Dendritic cell treated with granulocyte-macrophage colony-stimulating factor and Interleukin-4, amounts not matched to agents 40 ng/mL and 50 ng/mL, for 4 days (primary cell): ENCODE measurements at regions not wholly inside any gene's neighbourhood (a gene's known extent, or its start where the extent isn't known, plus 50 kb on each side); places are given as distances from the start of the nearest gene placed in this dataset.

Source experiments
- H3K27ac Mint-ChIP-seq: one replicate; pipeline ENCODE4 v1.8.0; 2022; ENCODE audit warnings: mild to moderate bottlenecking, mixed read lengths
- H3K27me3 Mint-ChIP-seq: one replicate; pipeline ENCODE4 v1.8.0; 2022; ENCODE audit warnings: mild to moderate bottlenecking, mixed read lengths
- H3K36me3 Mint-ChIP-seq: one replicate; pipeline ENCODE4 v1.8.0; 2022; ENCODE audit warnings: low read depth, mixed read lengths
- H3K4me1 Mint-ChIP-seq: one replicate; pipeline ENCODE4 v1.8.0; 2022; ENCODE audit warnings: low read depth, mixed read lengths
- H3K4me3 Mint-ChIP-seq: one replicate; pipeline ENCODE4 v1.8.0; 2022; ENCODE audit warnings: mild to moderate bottlenecking, moderate library complexity, mixed read lengths
- H3K9me3 Mint-ChIP-seq: one replicate; pipeline ENCODE4 v1.8.0; 2022; ENCODE audit warnings: mixed read lengths
- intact Hi-C: fragments of 100-400 bp; cut with micrococcal nuclease; formaldehyde crosslinking; loops from one replicate; pipeline ENCODE4 v1.15.0; 2022

GRCh38 chr17:77859035-77859810 is 99.3 kb upstream of the TNRC6C start:
- Mint-ChIP-seq H3K4me1 (peaks cover 31% of the 10 kb centered on the region), H3K9me3 (no peaks in the 10 kb centered on the region), H3K4me3 (no peak overlapping the region), H3K27ac (no peak overlapping the region), H3K27me3 (peaks cover 82% of the 10 kb centered on the region), H3K36me3 (no peaks in the 10 kb centered on the region)
- intact Hi-C loops: no loop called here

- intact Hi-C loops: no loop called here
- peaks cover 82% of the 10 kb centered on the region for H3K27me3 Mint-ChIP-seq
- H3K9me3 Mint-ChIP-seq: no peaks in the 10 kb centered on the region
- no peak overlapping the region for H3K27ac Mint-ChIP-seq
- H3K4me3 Mint-ChIP-seq: no peak overlapping the region
- peaks cover 38% of the 10 kb centered on the region for H3K4me1 Mint-ChIP-seq
- H3K36me3 Mint-ChIP-seq: no peaks in the 10 kb centered on the region
Measured at GRCh38 chr17:77861133-77861695, 97.3 kb upstream of the TNRC6C start.

DNA sequence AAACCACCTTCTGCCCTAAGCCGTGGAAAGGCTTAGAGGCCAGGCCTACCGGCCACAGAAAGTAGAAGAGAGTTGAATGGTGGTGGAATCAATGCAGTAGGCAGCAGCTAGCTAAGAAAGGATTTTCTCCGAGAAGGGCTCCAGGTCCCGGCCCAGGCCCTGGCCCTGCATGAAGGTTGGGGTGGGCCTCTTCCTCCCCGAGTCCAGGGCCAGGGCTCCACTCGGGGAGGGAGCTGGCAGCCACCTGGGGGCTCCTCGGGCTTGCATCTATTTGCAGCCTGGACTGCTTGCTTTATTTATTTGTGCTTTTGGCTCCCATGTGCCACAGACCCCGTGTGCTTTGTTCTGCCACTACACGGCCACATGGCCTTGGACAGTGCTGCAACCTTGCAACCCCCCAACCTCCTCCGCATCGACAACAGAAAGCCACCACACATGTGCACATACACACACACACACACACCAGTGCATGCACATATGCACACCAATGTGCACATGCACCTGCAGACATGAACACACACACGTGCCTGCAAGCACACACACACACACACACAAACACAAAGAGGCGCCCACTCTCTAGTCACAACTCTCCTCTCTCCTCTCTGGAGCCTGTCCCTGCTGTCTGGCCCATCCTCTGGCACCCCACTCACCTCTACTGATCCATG is 96.4 kb upstream of the TNRC6C start:
- no peaks in the 10 kb centered on the region for H3K36me3 Mint-ChIP-seq
- no peak overlapping the region for H3K27ac Mint-ChIP-seq
- no peak overlapping the region for H3K4me3 Mint-ChIP-seq
- peaks cover 40% of the 10 kb centered on the region for H3K4me1 Mint-ChIP-seq
- intact Hi-C loops: no loop called here
- peaks cover 75% of the 10 kb centered on the region for H3K27me3 Mint-ChIP-seq
- H3K9me3 Mint-ChIP-seq: no peaks in the 10 kb centered on the region

- Mint-ChIP-seq H3K36me3 (no peaks in the 10 kb centered on the region), H3K9me3 (no peaks in the 10 kb centered on the region), H3K4me3 (no peak overlapping the region), H3K27ac (peak overlapping the region; percentile 64), H3K4me1 (peaks cover 51% of the 10 kb centered on the region), H3K27me3 (peaks cover 73% of the 10 kb centered on the region)
- intact Hi-C loops: no loop called here
Measured at GRCh38 chr17:77862890-77863813, 95.4 kb upstream of the TNRC6C start.

DNA sequence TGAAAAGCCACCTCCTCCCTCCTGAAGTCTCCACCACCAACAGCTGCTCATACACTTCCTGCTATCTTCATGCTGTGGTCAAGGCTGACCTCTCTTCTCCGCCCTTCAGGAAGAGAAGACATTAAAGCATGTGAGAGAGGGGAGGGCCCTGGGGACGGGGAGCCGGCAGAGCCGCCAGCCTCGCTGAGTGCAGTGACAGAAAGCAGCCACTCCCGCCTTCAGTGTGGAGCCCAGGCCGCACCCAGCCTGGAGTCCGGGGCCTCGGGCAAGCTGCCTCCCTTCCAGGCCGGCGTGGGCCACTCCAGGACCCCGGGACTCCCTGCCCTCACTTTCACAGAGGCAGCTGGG is 94.7 kb upstream of the TNRC6C start:
- H3K4me1 Mint-ChIP-seq: peaks cover 57% of the 10 kb centered on the region
- H3K27ac Mint-ChIP-seq: peak overlapping the region; percentile 64
- no peaks in the 10 kb centered on the region for H3K36me3 Mint-ChIP-seq
- intact Hi-C loops: no loop called here
- no peaks in the 10 kb centered on the region for H3K9me3 Mint-ChIP-seq
- H3K27me3 Mint-ChIP-seq: peaks cover 71% of the 10 kb centered on the region
- no peak overlapping the region for H3K4me3 Mint-ChIP-seq

DNA sequence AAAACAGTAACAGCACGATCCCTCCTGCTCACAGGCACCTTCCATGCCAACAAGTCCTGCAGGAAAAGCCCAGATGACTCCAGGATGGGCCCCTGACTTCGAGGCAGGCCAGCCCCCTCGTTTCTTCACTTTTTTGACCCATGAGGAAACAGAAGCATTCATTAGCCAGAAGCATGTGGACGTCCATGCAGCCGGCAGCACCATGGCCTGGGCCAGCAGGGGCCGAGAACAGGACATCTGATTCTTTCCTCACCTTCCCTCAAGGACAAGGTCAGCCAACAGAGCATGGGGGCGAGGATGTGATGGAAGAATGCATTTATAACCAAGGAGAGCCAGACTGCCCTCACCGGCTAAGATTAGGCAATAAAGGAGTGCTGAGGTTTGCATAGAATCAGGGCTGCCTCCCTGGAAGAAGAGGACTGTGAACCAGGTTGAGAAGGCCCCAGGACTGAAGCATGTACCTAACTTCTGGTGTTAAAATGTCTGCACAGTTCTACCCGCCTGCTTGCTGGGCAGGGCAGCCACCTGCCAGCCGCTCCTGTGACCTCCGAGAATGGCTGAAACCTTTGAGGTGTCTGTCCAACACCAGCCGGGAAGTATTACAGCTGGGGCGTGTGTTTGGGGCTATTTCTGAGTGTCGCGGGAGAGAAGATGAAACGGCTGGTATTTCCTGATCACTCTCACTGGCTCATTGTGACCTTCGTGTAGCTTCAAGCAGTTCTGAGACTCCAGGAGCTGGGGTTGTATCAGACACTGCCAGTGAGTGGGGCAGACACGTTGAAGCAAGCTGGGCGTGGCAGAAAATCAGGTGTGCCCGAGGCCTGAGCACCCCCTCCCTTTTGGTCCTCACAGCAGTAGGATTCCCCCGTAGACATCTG is 94.0 kb upstream of the TNRC6C start:
- peak overlapping the region; percentile 64 for H3K27ac Mint-ChIP-seq
- intact Hi-C loops: loop anchor here (5.0 kb wide), 1 partner anchor 93 kb away; the partner anchor contains the start of gene TNRC6C
- no peaks in the 10 kb centered on the region for H3K9me3 Mint-ChIP-seq
- peaks cover 71% of the 10 kb centered on the region for H3K27me3 Mint-ChIP-seq
- no peaks in the 10 kb centered on the region for H3K36me3 Mint-ChIP-seq
- H3K4me1 Mint-ChIP-seq: peaks cover 64% of the 10 kb centered on the region
- no peak overlapping the region for H3K4me3 Mint-ChIP-seq

GRCh38 chr17:77865112-77865611 is 93.3 kb upstream of the TNRC6C start:
- H3K4me1 Mint-ChIP-seq: peaks cover 71% of the 10 kb centered on the region
- H3K27me3 Mint-ChIP-seq: peaks cover 72% of the 10 kb centered on the region

DNA sequence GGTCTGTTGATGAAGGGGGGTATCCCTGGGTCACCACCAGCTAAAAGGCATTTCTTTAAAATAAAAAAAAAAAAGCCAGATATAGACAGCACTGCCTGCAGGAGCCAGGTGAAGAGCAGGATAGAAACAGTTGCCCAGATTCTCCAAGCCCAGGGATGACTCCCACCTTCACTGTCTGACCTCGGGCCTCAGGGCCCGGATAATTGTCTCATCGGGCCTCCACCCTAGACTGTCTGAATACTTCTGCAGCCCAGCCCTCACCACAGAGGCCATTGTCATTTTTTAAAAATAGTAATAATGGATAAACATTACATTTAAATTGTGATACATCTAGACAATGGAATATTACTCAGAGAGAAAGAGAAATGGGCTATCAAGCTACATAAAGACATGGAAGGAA is 92.8 kb upstream of the TNRC6C start:
- H3K27ac Mint-ChIP-seq: no peak overlapping the region
- intact Hi-C loops: loop anchor here (5.0 kb wide), 1 partner anchor 92 kb away; the partner anchor contains the start of gene TNRC6C
- no peak overlapping the region for H3K4me3 Mint-ChIP-seq
- H3K27me3 Mint-ChIP-seq: peaks cover 69% of the 10 kb centered on the region
- no peaks in the 10 kb centered on the region for H3K36me3 Mint-ChIP-seq
- H3K9me3 Mint-ChIP-seq: no peaks in the 10 kb centered on the region
- peaks cover 69% of the 10 kb centered on the region for H3K4me1 Mint-ChIP-seq

More at GRCh38 chr17:77865112-77865611, 93.3 kb upstream of the TNRC6C start:
- H3K36me3 Mint-ChIP-seq: no peaks in the 10 kb centered on the region
- H3K27ac Mint-ChIP-seq: no peak overlapping the region
- no peaks in the 10 kb centered on the region for H3K9me3 Mint-ChIP-seq
- intact Hi-C loops: loop anchor here (5.0 kb wide), 1 partner anchor 92 kb away; the partner anchor contains the start of gene TNRC6C
- H3K4me3 Mint-ChIP-seq: no peak overlapping the region

GRCh38 chr17:77867308-77867781 is 91.2 kb upstream of the TNRC6C start:
- Mint-ChIP-seq H3K36me3 (no peaks in the 10 kb centered on the region), H3K27ac (no peak overlapping the region), H3K9me3 (no peaks in the 10 kb centered on the region), H3K4me1 (peaks cover 69% of the 10 kb centered on the region), H3K4me3 (no peak overlapping the region), H3K27me3 (peaks cover 65% of the 10 kb centered on the region)
- intact Hi-C loops: loop anchor here (5.0 kb wide), 1 partner anchor 90 kb away; the partner anchor contains the start of gene TNRC6C

- H3K4me1 Mint-ChIP-seq: peaks cover 74% of the 10 kb centered on the region
- intact Hi-C loops: loop anchor here (5.0 kb wide), 1 partner anchor 89 kb away; the partner anchor contains the start of gene TNRC6C
- no peak overlapping the region for H3K4me3 Mint-ChIP-seq
- peaks cover 68% of the 10 kb centered on the region for H3K27me3 Mint-ChIP-seq
- no peaks in the 10 kb centered on the region for H3K9me3 Mint-ChIP-seq
- H3K27ac Mint-ChIP-seq: no peak overlapping the region
- H3K36me3 Mint-ChIP-seq: no peaks in the 10 kb centered on the region
Measured at GRCh38 chr17:77867976-77868713, 90.4 kb upstream of the TNRC6C start.

- H3K4me3 Mint-ChIP-seq: no peak overlapping the region
Measured at GRCh38 chr17:77869041-77869599, 89.4 kb upstream of the TNRC6C start.

More at GRCh38 chr17:77869041-77869599, 89.4 kb upstream of the TNRC6C start:
- no peaks in the 10 kb centered on the region for H3K36me3 Mint-ChIP-seq
- no peaks in the 10 kb centered on the region for H3K9me3 Mint-ChIP-seq
- H3K4me1 Mint-ChIP-seq: peaks cover 70% of the 10 kb centered on the region
- intact Hi-C loops: loop anchor here (5.0 kb wide), 1 partner anchor 88 kb away; the partner anchor contains the start of gene TNRC6C
- peaks cover 69% of the 10 kb centered on the region for H3K27me3 Mint-ChIP-seq
- H3K27ac Mint-ChIP-seq: peak overlapping the region; percentile 12
